HL-60 (cell line): ENCODE measurements at regions not wholly inside any gene's neighbourhood (a gene's known extent, or its start where the extent isn't known, plus 50 kb on each side); places are given as distances from the start of the nearest gene placed in this dataset.

ENCODE experiments used
- DNase-seq, 2 experiments: peaks; one replicate each; pipeline ENCODE4 v3.0.0-alpha.2; 2010 to 2020; ENCODE audit warnings: low read depth in 1 of 2, low spot score in 1 of 2
- H3K27ac ChIP-seq: fragments of 250-450 bp; sonication (Bioruptor Pico); replicated peaks from 2 replicates; pipeline ENCODE4 v1.5.1; 2020; ENCODE audit warnings: mild to moderate bottlenecking, moderate library complexity
- H3K27me3 ChIP-seq: fragments of 250-450 bp; sonication (Bioruptor Pico); 2 replicates; pipeline ENCODE4 v1.5.1; 2021; ENCODE audit warnings: mild to moderate bottlenecking, moderate library complexity; ENCODE audit not compliant: insufficient read depth, poor library complexity, severe bottlenecking
- H3K4me3 ChIP-seq: replicated peaks from 2 replicates; pipeline ENCODE4 v1.5.1; 2011; ENCODE audit warnings: mild to moderate bottlenecking, control low read depth, low read length; ENCODE audit not compliant: insufficient read depth
- GABPA ChIP-seq: IDR thresholded peaks from 2 replicates; pipeline ENCODE4 v1.6.1; 2012; ENCODE audit warnings: low read depth
- POLR2AphosphoS5 ChIP-seq: IDR thresholded peaks from 2 replicates; pipeline ENCODE4 v1.6.1; 2012; ENCODE audit warnings: low read depth
- REST ChIP-seq: IDR thresholded peaks from 2 replicates; pipeline ENCODE4 v1.6.1; 2012; ENCODE audit warnings: low read depth; ENCODE audit not compliant: insufficient replicate concordance
- SPI1 ChIP-seq: IDR thresholded peaks from 2 replicates; pipeline ENCODE4 v1.6.1; 2012; ENCODE audit warnings: low read depth, mild to moderate bottlenecking, borderline replicate concordance
- TF ChIP-seq, protein P1 (sequence below): IDR thresholded peaks from one replicate; pipeline ENCODE4 v1.5.1; 2011; ENCODE audit warnings: low read length, control low read depth, inconsistent platforms; ENCODE audit not compliant: insufficient read depth

DNA sequence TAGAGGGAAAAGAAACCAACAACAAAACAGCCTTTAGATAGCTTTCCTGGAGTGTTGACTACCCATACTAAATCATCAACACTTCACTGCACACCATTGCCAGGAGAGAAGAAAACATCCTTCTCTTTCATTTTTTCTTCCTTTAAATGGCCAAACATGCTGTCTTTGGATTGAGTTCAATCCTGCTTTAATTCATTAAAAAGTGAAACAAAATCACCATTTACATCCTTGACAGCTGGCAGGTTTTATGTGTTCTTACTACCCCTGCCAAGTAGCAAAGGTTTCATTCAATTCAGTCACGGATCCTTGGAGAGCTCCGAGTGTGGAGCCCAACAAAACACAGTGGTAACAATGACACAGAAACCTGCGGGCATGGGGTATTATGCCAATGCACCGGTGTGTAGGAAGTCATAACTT is 568.3 kb downstream of the ANKRD50 start:
- H3K4me3 ChIP-seq: no peak overlapping the region
- no peak overlapping the region for H3K27ac ChIP-seq
- no peaks in the 10 kb centered on the region for H3K27me3 ChIP-seq
- no peak for DNase-seq
- no peak for TF ChIP-seq REST
- TF ChIP-seq SPI1: no peak

DNA sequence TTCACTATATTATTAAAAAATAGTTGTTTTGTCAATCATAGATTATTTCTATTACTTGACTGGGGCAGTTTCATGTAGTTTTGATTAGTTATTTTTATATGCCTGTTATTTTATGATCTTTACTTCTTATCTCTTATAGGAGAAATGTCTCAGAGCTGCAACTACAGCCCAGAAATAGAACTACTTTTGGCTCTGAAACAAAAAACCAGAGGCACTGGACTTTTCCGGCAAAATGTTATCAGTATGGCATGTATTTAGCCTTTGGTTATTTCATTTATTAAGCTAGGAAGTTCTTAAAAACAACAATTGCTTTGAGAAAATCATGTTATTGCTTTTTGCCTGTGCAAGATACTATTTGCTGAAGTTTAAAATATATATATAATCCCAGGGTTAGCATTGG is 566.5 kb downstream of the ANKRD50 start:
- H3K27me3 ChIP-seq: no peaks in the 10 kb centered on the region
- TF ChIP-seq REST (no peak), POLR2AphosphoS5 (no peak), SPI1 (no peak)
- TF ChIP-seq, protein P1, sequence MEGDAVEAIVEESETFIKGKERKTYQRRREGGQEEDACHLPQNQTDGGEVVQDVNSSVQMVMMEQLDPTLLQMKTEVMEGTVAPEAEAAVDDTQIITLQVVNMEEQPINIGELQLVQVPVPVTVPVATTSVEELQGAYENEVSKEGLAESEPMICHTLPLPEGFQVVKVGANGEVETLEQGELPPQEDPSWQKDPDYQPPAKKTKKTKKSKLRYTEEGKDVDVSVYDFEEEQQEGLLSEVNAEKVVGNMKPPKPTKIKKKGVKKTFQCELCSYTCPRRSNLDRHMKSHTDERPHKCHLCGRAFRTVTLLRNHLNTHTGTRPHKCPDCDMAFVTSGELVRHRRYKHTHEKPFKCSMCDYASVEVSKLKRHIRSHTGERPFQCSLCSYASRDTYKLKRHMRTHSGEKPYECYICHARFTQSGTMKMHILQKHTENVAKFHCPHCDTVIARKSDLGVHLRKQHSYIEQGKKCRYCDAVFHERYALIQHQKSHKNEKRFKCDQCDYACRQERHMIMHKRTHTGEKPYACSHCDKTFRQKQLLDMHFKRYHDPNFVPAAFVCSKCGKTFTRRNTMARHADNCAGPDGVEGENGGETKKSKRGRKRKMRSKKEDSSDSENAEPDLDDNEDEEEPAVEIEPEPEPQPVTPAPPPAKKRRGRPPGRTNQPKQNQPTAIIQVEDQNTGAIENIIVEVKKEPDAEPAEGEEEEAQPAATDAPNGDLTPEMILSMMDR: no peak
- no peak for DNase-seq
- no peak overlapping the region for H3K4me3 ChIP-seq
- no peak overlapping the region for H3K27ac ChIP-seq

GRCh38 chr4:124151031-124151430 is 561.5 kb downstream of the ANKRD50 start:
- DNase-seq: no peak
- TF ChIP-seq GABPA: no peak
- TF ChIP-seq POLR2AphosphoS5: no peak
- TF ChIP-seq, protein P1: no peak
- TF ChIP-seq SPI1: no peak
- TF ChIP-seq REST: no peak
- Histone ChIP-seq H3K4me3 (no peak overlapping the region), H3K27ac (no peak overlapping the region), H3K27me3 (no peaks in the 10 kb centered on the region)

GRCh38 chr4:124152132-124152531 is 560.4 kb downstream of the ANKRD50 start:
- peak in 1 of 2 experiments; percentile 21 for DNase-seq
- Histone ChIP-seq H3K4me3 (no peak overlapping the region), H3K27me3 (no peaks in the 10 kb centered on the region), H3K27ac (no peak overlapping the region; the same call in 1 of the 2 replicates)
- TF ChIP-seq GABPA: no peak
- TF ChIP-seq SPI1: peak; percentile 70; the same call in 1 of the 2 replicates
